ENCODE measurements at regions not wholly inside any gene's neighbourhood (a gene's known extent, or its start where the extent isn't known, plus 50 kb on each side); places are given as distances from the start of the nearest gene placed in this dataset.

DNA sequence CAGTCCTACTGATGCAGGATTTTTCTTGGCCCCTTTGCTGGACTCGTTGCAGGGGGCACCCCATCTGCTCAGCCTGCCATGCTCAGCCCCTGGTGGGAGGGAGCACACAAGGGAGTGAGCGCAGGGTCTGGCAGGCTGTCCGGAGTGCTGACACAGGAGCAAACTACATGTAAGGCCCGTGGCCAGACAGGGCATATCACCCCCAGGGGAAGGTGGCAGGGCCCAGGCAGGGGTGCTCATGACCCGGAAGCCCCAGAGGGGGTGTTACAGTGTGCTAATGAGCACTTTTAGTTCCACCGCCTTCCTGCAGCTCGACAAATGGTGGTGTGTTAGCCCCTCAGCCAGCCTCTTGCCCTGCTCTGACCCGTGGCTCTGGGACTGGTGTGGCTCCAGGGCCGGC lies 645.6 kb upstream of the TMEM132C start:
- TF ChIP-seq, protein P1, sequence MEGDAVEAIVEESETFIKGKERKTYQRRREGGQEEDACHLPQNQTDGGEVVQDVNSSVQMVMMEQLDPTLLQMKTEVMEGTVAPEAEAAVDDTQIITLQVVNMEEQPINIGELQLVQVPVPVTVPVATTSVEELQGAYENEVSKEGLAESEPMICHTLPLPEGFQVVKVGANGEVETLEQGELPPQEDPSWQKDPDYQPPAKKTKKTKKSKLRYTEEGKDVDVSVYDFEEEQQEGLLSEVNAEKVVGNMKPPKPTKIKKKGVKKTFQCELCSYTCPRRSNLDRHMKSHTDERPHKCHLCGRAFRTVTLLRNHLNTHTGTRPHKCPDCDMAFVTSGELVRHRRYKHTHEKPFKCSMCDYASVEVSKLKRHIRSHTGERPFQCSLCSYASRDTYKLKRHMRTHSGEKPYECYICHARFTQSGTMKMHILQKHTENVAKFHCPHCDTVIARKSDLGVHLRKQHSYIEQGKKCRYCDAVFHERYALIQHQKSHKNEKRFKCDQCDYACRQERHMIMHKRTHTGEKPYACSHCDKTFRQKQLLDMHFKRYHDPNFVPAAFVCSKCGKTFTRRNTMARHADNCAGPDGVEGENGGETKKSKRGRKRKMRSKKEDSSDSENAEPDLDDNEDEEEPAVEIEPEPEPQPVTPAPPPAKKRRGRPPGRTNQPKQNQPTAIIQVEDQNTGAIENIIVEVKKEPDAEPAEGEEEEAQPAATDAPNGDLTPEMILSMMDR (IDR thresholded peaks at IDR 0.05) = no peak
- no peak for TF ChIP-seq POLR2AphosphoS5 (IDR thresholded peaks at IDR 0.05)

Measured in stomach (tissue), 4 donors.